Progenitor cell of endocrine pancreas (in vitro differentiated cells): ENCODE measurements at regions not wholly inside any gene's neighbourhood (a gene's known extent, or its start where the extent isn't known, plus 50 kb on each side); places are given as distances from the start of the nearest gene placed in this dataset.

Experiments
- DNase-seq: peaks from one replicate; pipeline ENCODE4 v3.0.0; 2021; ENCODE audit warnings: low spot score; ENCODE audit not compliant: unreplicated experiment
- H3K27ac Mint-ChIP-seq: 2 replicates; pipeline ENCODE4 v1.8.0; 2021; ENCODE audit warnings: mild to moderate bottlenecking, moderate library complexity, mixed read lengths
- H3K27me3 Mint-ChIP-seq: 2 replicates; pipeline ENCODE4 v1.8.0; 2021; ENCODE audit warnings: mixed read lengths
- H3K36me3 Mint-ChIP-seq: 2 replicates; pipeline ENCODE4 v1.8.0; 2022; ENCODE audit warnings: mixed read lengths; ENCODE audit not compliant: insufficient read depth
- H3K4me1 Mint-ChIP-seq: 2 replicates; pipeline ENCODE4 v1.8.0; 2021; ENCODE audit warnings: low read depth, mixed read lengths
- H3K4me3 Mint-ChIP-seq: 2 replicates; pipeline ENCODE4 v1.8.0; 2021; ENCODE audit warnings: low read depth, mild to moderate bottlenecking, moderate library complexity, mixed read lengths
- H3K9me3 Mint-ChIP-seq: 2 replicates; pipeline ENCODE4 v1.8.0; 2021; ENCODE audit warnings: low read depth, mixed read lengths
- CTCF ChIP-seq: fragments of 200-600 bp; sonication (generic); IDR thresholded peaks from one replicate; pipeline ENCODE4 v1.5.0; 2021; ENCODE audit warnings: antibody characterized with exemption, mild to moderate bottlenecking; ENCODE audit not compliant: unreplicated experiment

DNA sequence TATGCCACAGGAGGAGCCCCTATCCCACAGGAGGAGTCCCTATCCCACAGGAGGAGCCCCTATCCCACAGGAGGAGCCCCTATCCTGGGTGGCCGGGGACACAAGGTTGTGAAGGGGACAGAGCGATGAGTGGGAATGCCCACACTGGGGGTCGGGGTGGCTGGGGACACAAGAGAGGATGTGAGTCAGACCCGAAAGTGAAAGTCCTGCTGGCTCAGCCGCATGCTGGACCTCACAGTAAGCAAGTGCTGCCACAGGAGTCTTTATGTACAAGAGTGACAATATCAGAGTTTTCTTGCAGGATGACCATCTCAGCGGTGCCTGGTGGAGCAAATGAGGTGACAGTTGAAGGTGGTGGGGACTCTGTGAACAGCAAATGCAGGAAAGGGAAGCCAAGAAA lies 93.7 kb downstream of the PSMB1 start:
- H3K4me3 Mint-ChIP-seq, result no peak overlapping the region
- TF ChIP-seq CTCF, result no peak
- H3K9me3 Mint-ChIP-seq, result no peaks in the 10 kb centered on the region
- DNase-seq, result no peak
- H3K36me3 Mint-ChIP-seq, result no peaks in the 10 kb centered on the region
- H3K27ac Mint-ChIP-seq, result no peak overlapping the region
- H3K27me3 Mint-ChIP-seq, result peaks cover 9% of the 10 kb centered on the region
- H3K4me1 Mint-ChIP-seq, result peaks cover 6% of the 10 kb centered on the region

DNA sequence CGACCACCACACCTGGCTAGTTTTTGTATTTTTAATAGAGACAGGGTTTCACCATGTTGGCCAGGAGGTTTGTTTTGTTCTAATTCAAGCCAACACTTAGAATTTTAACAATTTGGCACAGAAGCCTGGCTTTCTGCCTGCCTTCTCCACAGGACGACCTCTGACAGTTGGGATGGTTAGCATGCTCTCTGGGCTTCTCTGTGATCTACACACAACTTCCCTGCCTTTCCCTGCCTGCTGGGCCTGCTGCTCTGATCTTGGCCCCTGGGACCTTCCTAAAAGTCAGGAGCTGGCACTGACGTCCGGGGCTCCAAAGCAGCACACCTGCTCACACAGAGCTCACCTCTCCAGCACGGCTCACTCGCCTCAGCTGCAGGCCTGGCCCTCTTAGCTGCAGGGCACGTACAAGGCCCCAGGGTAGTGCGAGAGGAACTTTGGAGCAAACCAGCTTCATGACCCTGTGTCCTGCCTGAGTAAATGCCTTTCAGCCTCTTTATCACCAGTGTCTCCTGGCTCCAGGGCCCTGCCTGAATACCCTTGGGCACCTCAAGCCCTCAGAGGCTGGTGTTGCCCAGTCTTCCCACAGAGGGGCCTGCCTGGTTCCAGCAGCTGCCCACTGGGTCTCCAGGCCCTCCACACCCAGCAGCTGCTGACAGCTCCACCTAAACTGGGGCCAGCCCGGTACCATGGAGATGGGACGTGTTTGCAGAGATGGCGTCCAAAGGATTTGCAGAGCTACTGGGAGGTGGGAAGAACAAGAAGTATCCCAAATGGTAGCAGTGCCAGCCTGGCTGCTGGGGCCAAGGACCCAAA lies 96.0 kb downstream of the PSMB1 start:
- peaks cover 11% of the 10 kb centered on the region for H3K4me1 Mint-ChIP-seq
- H3K4me3 Mint-ChIP-seq, result no peak overlapping the region
- TF ChIP-seq CTCF, result no peak
- H3K27ac Mint-ChIP-seq, result no peak overlapping the region
- no peak for DNase-seq
- H3K27me3 Mint-ChIP-seq, result peaks cover 9% of the 10 kb centered on the region
- no peaks in the 10 kb centered on the region for H3K9me3 Mint-ChIP-seq
- H3K36me3 Mint-ChIP-seq, result no peaks in the 10 kb centered on the region
